Epithelial cell of esophagus (primary cell): ENCODE measurements at regions not wholly inside any gene's neighbourhood (a gene's known extent, or its start where the extent isn't known, plus 50 kb on each side); places are given as distances from the start of the nearest gene placed in this dataset.

Source experiments
- DNase-seq: peaks from one replicate; pipeline ENCODE4 v3.0.0; 2010; ENCODE audit warnings: low read depth
- H3K4me3 ChIP-seq: 2 replicates; pipeline ENCODE4 v1.5.1; 2011; ENCODE audit warnings: mild to moderate bottlenecking, low read length, control low read depth
- CTCF ChIP-seq: IDR thresholded peaks from 2 replicates; pipeline ENCODE4 v1.5.1; 2011; ENCODE audit warnings: low read depth, mild to moderate bottlenecking, low read length, control low read depth, inconsistent platforms; ENCODE audit not compliant: insufficient read depth; ENCODE audit errors: missing control alignments

- no peak for TF ChIP-seq CTCF
- no peak overlapping the region for H3K4me3 ChIP-seq
- DNase-seq: no peak
These were observed 288.9 kb upstream of the CDH18 start for GRCh38 chr5:20276959-20277263.

GRCh38 chr5:20276061-20276958 is 288.3 kb upstream of the CDH18 start:
- no peak overlapping the region for H3K4me3 ChIP-seq
- DNase-seq: peak; percentile 92

GRCh38 chr5:20266066-20266465 is 278.1 kb upstream of the CDH18 start:
- peak; percentile 29 for DNase-seq
- no peak for TF ChIP-seq CTCF
- H3K4me3 ChIP-seq: no peak overlapping the region

More at GRCh38 chr5:20276061-20276958, 288.3 kb upstream of the CDH18 start:
- no peak for TF ChIP-seq CTCF

- TF ChIP-seq CTCF: no peak
These were observed 274.9 kb upstream of the CDH18 start for GRCh38 chr5:20262896-20263295.

GRCh38 chr5:20254748-20255147 is 266.7 kb upstream of the CDH18 start:
- no peak overlapping the region for H3K4me3 ChIP-seq
- no peak for TF ChIP-seq CTCF
- no peak for DNase-seq

More at GRCh38 chr5:20262896-20263295, 274.9 kb upstream of the CDH18 start:
- DNase-seq: no peak
- no peak overlapping the region for H3K4me3 ChIP-seq

GRCh38 chr5:20248118-20248517 is 260.1 kb upstream of the CDH18 start:
- TF ChIP-seq CTCF: no peak
- peak; percentile 16 for DNase-seq
- H3K4me3 ChIP-seq: no peak overlapping the region

- no peak for TF ChIP-seq CTCF
- no peak overlapping the region for H3K4me3 ChIP-seq
- no peak for DNase-seq
These were observed 257.5 kb upstream of the CDH18 start for GRCh38 chr5:20245432-20245974.
